ENCODE measurements at regions not wholly inside any gene's neighbourhood (a gene's known extent, or its start where the extent isn't known, plus 50 kb on each side); places are given as distances from the start of the nearest gene placed in this dataset.
A peak's percentile ranks its signal among the peaks of the same experiment; 100 is the strongest.
"Not testable (repeated sequence)": the region's sequence is repeated elsewhere in the genome, so short reads cannot be mapped to it uniquely, and the experiment has no call there.

GRCh38 chr21:29434081-29434480, 135.4 kb downstream of the BACH1 start:
- WGBS (ENCODE audit: insufficient coverage): no CpG with 5 or more reads among the region's 7 CpGs
- Mint-ChIP-seq H3K9me3 (peaks cover 0 to 5% (median 2%) of the 10 kb centered on the region in 7 donors), H3K36me3 (peaks cover 19 to 26% of the 10 kb centered on the region in 2 donors), H3K4me3 (no peak overlapping the region), H3K27ac (no peak overlapping the region), H3K4me1 (no peaks in the 10 kb centered on the region), H3K27me3 (ENCODE audit: low read depth in 3 of 3) (no peaks in the 10 kb centered on the region)
- DNase-seq: no peak
- Histone ChIP-seq H3K36me3 (replicated peaks in 1 of 2; ENCODE audit: control insufficient read depth in 1 of 2, insufficient read depth in 2 of 2, low read length in 2 of 2) (peaks cover 0 to 13% of the 10 kb centered on the region in 2 donors), H3K9ac (ENCODE audit: insufficient read depth, low read length, poor library complexity, severe bottlenecking) (no peak overlapping the region), H3K4me3 (replicated peaks in 1 of 3; ENCODE audit: low read depth in 2 of 3, low read length in 3 of 3) (no peak overlapping the region), H3K4me2 (replicated peaks; ENCODE audit: extremely low read depth, low read length, poor library complexity, severe bottlenecking) (no peak overlapping the region), H3K27ac (ENCODE audit: low read depth in 1 of 2, low read length in 2 of 2) (no peak overlapping the region), H2AFZ (ENCODE audit: insufficient read depth, low read depth, low read length, poor library complexity, severe bottlenecking) (no peak overlapping the region), H3K4me1 (ENCODE audit: control insufficient read depth in 1 of 2, insufficient read depth in 2 of 2, low read length in 2 of 2) (no peaks in the 10 kb centered on the region), H3K27me3 (ENCODE audit: control insufficient read depth in 2 of 2, insufficient read depth in 2 of 2, low read length in 2 of 2) (no peaks in the 10 kb centered on the region), H3K9me3 (replicated peaks in 1 of 2; ENCODE audit: control insufficient read depth in 1 of 2, insufficient read depth in 1 of 2, low read length in 2 of 2) (no peaks in the 10 kb centered on the region), H4K20me1 (ENCODE audit: insufficient read depth, low read length) (no peaks in the 10 kb centered on the region), H3K79me2 (ENCODE audit: insufficient read depth, low read length) (no peaks in the 10 kb centered on the region)
- no peak for TF ChIP-seq CTCF (IDR thresholded peaks at IDR 0.05)
- intact Hi-C loops (cut with micrococcal nuclease): no loop called here

- H3K4me3 Mint-ChIP-seq; H3K27me3 ChIP-seq (ENCODE audit: control insufficient read depth in 2 of 2, insufficient read depth in 2 of 2, low read length in 2 of 2); H3K9me3 ChIP-seq (replicated peaks in 1 of 2; ENCODE audit: control insufficient read depth in 1 of 2, insufficient read depth in 1 of 2, low read length in 2 of 2); DNase-seq; H3K4me1 Mint-ChIP-seq; H3K9me3 Mint-ChIP-seq; intact Hi-C loops (cut with micrococcal nuclease); H2AFZ ChIP-seq (ENCODE audit: insufficient read depth, low read depth, low read length, poor library complexity, severe bottlenecking); H3K4me3 ChIP-seq (replicated peaks in 1 of 3; ENCODE audit: low read depth in 2 of 3, low read length in 3 of 3); H3K4me1 ChIP-seq (ENCODE audit: control insufficient read depth in 1 of 2, insufficient read depth in 2 of 2, low read length in 2 of 2); H4K20me1 ChIP-seq (ENCODE audit: insufficient read depth, low read length); H3K79me2 ChIP-seq (ENCODE audit: insufficient read depth, low read length); H3K27ac ChIP-seq (ENCODE audit: low read depth in 1 of 2, low read length in 2 of 2); H3K4me2 ChIP-seq (replicated peaks; ENCODE audit: extremely low read depth, low read length, poor library complexity, severe bottlenecking); H3K9ac ChIP-seq (ENCODE audit: insufficient read depth, low read length, poor library complexity, severe bottlenecking); H3K27me3 Mint-ChIP-seq (ENCODE audit: low read depth in 3 of 3): not testable (repeated sequence)
- WGBS (ENCODE audit: insufficient coverage): no CpG with 5 or more reads among the region's 2 CpGs
- Mint-ChIP-seq H3K36me3 (peaks cover 19 to 26% of the 10 kb centered on the region in 2 donors), H3K27ac (peak overlapping the region in 1 of 7 donors; percentile 8)
- peaks cover 0 to 13% of the 10 kb centered on the region in 2 donors for H3K36me3 ChIP-seq (replicated peaks in 1 of 2; ENCODE audit: control insufficient read depth in 1 of 2, insufficient read depth in 2 of 2, low read length in 2 of 2)
These were observed 136.3 kb downstream of the BACH1 start for GRCh38 chr21:29434982-29435381.

All from CD14-positive monocyte (primary cell).